GM10266 (cell line): ENCODE measurements at regions not wholly inside any gene's neighbourhood (a gene's known extent, or its start where the extent isn't known, plus 50 kb on each side); places are given as distances from the start of the nearest gene placed in this dataset.

ENCODE experiments used
- DNase-seq: peaks from one replicate; pipeline ENCODE4 v3.0.0; 2012; ENCODE audit errors: extremely low spot score
- TF ChIP-seq, protein P1 (sequence below): IDR thresholded peaks from 2 replicates; pipeline ENCODE4 v1.5.1; 2012; ENCODE audit warnings: mild to moderate bottlenecking, low read depth; ENCODE audit not compliant: control insufficient read depth, insufficient read depth; ENCODE audit errors: missing control alignments

DNA sequence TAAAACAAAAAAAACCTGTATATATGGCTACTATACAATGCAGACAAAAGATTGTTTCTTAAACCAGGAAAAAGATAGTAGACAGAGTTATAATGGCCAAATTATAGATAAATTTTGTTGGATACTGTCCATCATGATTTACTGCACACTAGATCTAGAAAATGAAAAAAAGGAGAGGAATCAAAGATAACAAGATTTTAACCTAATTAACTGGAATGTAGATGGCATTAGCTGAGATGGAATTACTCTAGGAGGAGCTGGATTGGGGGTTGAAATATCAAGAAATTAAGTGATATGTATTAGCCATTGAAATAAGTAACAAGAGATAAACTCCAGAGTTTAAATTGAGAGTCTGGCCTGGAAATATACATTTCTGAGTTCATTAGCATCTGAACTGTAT lies 1489.1 kb downstream of the PLA2G4A start:
- DNase-seq = no peak
- TF ChIP-seq, protein P1, sequence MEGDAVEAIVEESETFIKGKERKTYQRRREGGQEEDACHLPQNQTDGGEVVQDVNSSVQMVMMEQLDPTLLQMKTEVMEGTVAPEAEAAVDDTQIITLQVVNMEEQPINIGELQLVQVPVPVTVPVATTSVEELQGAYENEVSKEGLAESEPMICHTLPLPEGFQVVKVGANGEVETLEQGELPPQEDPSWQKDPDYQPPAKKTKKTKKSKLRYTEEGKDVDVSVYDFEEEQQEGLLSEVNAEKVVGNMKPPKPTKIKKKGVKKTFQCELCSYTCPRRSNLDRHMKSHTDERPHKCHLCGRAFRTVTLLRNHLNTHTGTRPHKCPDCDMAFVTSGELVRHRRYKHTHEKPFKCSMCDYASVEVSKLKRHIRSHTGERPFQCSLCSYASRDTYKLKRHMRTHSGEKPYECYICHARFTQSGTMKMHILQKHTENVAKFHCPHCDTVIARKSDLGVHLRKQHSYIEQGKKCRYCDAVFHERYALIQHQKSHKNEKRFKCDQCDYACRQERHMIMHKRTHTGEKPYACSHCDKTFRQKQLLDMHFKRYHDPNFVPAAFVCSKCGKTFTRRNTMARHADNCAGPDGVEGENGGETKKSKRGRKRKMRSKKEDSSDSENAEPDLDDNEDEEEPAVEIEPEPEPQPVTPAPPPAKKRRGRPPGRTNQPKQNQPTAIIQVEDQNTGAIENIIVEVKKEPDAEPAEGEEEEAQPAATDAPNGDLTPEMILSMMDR = no peak

- DNase-seq = no peak
- TF ChIP-seq, protein P1 = no peak
These were observed 1496.5 kb downstream of the PLA2G4A start for GRCh38 chr1:188325211-188325610.

DNA sequence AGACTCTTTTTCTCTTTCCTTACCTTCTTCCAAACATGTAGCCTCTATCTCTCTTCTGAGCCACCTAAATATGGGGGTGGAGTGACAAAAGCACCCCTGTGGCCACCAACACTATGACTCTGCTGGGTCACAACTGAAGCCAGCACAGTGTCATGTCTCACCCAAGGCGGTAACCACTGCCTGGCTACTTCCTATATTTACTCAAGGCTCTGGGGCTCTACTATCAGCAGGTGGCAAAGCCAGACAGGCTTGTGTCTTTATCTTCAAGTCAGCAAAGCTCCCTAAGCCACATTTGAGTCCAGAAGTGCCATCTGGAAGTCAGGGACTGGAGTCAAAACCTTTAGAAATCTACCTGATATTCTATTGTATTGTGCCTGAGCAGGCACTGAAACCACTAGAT lies 1515.2 kb downstream of the PLA2G4A start:
- no peak for DNase-seq
- TF ChIP-seq, protein P1 = no peak

DNA sequence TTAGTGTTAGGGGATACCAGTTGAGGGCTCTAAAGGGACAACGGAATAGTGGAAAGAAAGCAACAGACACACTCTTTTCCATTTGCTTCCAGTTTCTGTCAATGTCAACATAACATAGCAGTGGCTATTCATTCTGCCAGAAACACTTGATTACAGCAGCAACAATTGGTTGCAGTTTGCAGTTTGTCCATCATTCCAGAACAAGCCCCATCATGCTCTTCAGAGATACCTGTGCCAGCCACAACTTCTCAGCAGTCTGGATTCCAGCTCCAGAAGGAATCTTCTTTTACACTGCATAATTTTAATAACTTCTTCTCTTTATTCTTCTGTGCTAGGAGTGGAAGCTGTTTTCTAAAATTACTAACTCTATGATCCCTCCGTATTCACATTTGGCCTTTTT lies 1521.4 kb downstream of the PLA2G4A start:
- TF ChIP-seq, protein P1 = no peak

GRCh38 chr1:188355082-188355481 lies 1526.3 kb downstream of the PLA2G4A start:
- TF ChIP-seq, protein P1 = no peak

More for the DNA sequence above, 1521.4 kb downstream of the PLA2G4A start:
- no peak for DNase-seq

GRCh38 chr1:188355847-188356246 lies 1527.1 kb downstream of the PLA2G4A start:
- DNase-seq = no peak
- TF ChIP-seq, protein P1 = no peak

More at GRCh38 chr1:188355082-188355481, 1526.3 kb downstream of the PLA2G4A start:
- DNase-seq = no peak

DNA sequence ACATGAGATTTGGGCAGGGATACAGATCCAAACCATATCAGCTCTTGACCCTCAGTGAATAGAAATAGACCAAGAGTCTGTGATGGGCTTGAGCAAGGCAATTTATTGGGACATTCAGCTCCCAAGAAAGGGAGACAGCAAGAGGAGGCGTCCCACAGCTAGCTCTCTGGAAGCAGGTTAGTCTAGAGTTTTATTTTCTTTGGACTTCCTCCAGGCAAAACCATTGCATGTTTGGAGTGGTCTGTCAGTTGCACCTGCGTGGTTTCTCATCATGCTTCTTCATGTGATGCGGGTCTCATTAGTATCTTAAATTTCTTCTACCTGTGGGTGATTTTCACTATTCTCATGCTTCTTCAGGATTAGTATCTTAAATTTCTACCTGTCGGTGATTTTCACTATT lies 1530.6 kb downstream of the PLA2G4A start:
- no peak for DNase-seq
- TF ChIP-seq, protein P1 = no peak

- TF ChIP-seq, protein P1 = no peak
- no peak for DNase-seq
These were observed 1535.2 kb downstream of the PLA2G4A start for GRCh38 chr1:188363943-188364342.
